ENCODE measurements at regions not wholly inside any gene's neighbourhood (a gene's known extent, or its start where the extent isn't known, plus 50 kb on each side); places are given as distances from the start of the nearest gene placed in this dataset.

GRCh38 chr1:90809996-90810395 lies 92.9 kb upstream of the BARHL2 start:
- BruUV-seq (replicated peaks) = no TSS peak
- no peak overlapping the region for H2AFZ ChIP-seq (ENCODE audit: low read depth, low read length)
- H3K4me1 ChIP-seq (ENCODE audit: control insufficient read depth, extremely low read depth, insufficient read depth, low read length) = no peaks in the 10 kb centered on the region
- intact Hi-C loops (cut with micrococcal nuclease) = no loop called here
- dilution Hi-C loops (cut with MboI; ENCODE audit: extremely low pct_ligation_motif_present, low sequenced_read_pairs) = no loop called here
- TF ChIP-seq GATA2 (IDR thresholded peaks at IDR 0.05; ENCODE audit: insufficient read depth, insufficient read length, low read depth, low read length) = no peak
- no peak for TF ChIP-seq JUN (IDR thresholded peaks at IDR 0.05; ENCODE audit: borderline replicate concordance, insufficient read depth, insufficient read length, low read depth)
- no peak for TF ChIP-seq POLR2A (IDR thresholded peaks at IDR 0.05; ENCODE audit: low read depth, low read length)
- H3K27me3 ChIP-seq (ENCODE audit: control insufficient read depth in 2 of 2, insufficient read depth in 2 of 2, low read length in 2 of 2) = peaks cover 0 to 2% of the 10 kb centered on the region in 2 experiments
- no peak overlapping the region for H3K9ac ChIP-seq (replicated peaks; ENCODE audit: extremely low read depth, insufficient read depth, low read length)
- CTCF ChIA-PET = interaction anchor here (1.6 kb wide), 1 partner anchor 14 kb away, joined by 4 read pairs; no protein-coding TSS in a partner anchor
- H3K9me1 ChIP-seq (replicated peaks; ENCODE audit: control insufficient read depth, extremely low read depth, insufficient read depth, low read length) = no peaks in the 10 kb centered on the region
- H3K36me3 ChIP-seq (ENCODE audit: control insufficient read depth in 2 of 2, extremely low read depth in 1 of 2, insufficient read depth in 2 of 2, low read length in 2 of 2) = no peaks in the 10 kb centered on the region
- H3K9me3 ChIP-seq (replicated peaks; ENCODE audit: control insufficient read depth, insufficient read depth, low read length) = no peaks in the 10 kb centered on the region
- FAIRE-seq (no peak), DNase-seq (ENCODE audit: low read depth, low spot score) (no peak)
- H3K27ac ChIP-seq (ENCODE audit: insufficient read depth, low read depth, low read length) = no peak overlapping the region
- no peak overlapping the region for H3K4me2 ChIP-seq (ENCODE audit: insufficient read depth, low read length)
- POLR2A ChIA-PET = no interaction called here
- no peaks in the 10 kb centered on the region for H3K79me2 ChIP-seq (ENCODE audit: control insufficient read depth, insufficient read depth, low read length)
- H3K4me3 ChIP-seq (replicated peaks in 1 of 3; ENCODE audit: insufficient read depth in 1 of 3, low read depth in 1 of 3, low read length in 3 of 3) = no peak overlapping the region
- no peaks in the 10 kb centered on the region for H4K20me1 ChIP-seq (replicated peaks; ENCODE audit: control insufficient read depth, extremely low read depth, insufficient read depth, low read length)

- ChIA-PET CTCF (interaction anchor here (1.6 kb wide), 1 partner anchor 14 kb away, joined by 4 read pairs; no protein-coding TSS in a partner anchor), POLR2A (no interaction called here)
- Histone ChIP-seq H3K27ac (ENCODE audit: insufficient read depth, low read depth, low read length) (no peak overlapping the region), H3K27me3 (ENCODE audit: control insufficient read depth in 2 of 2, insufficient read depth in 2 of 2, low read length in 2 of 2) (peaks cover 0 to 2% of the 10 kb centered on the region in 2 experiments), H3K9ac (replicated peaks; ENCODE audit: extremely low read depth, insufficient read depth, low read length) (no peak overlapping the region), H3K36me3 (ENCODE audit: control insufficient read depth in 2 of 2, extremely low read depth in 1 of 2, insufficient read depth in 2 of 2, low read length in 2 of 2) (no peaks in the 10 kb centered on the region), H2AFZ (ENCODE audit: low read depth, low read length) (no peak overlapping the region), H3K4me3 (replicated peaks in 1 of 3; ENCODE audit: insufficient read depth in 1 of 3, low read depth in 1 of 3, low read length in 3 of 3) (no peak overlapping the region), H3K4me2 (ENCODE audit: insufficient read depth, low read length) (no peak overlapping the region), H4K20me1 (replicated peaks; ENCODE audit: control insufficient read depth, extremely low read depth, insufficient read depth, low read length) (no peaks in the 10 kb centered on the region), H3K79me2 (ENCODE audit: control insufficient read depth, insufficient read depth, low read length) (no peaks in the 10 kb centered on the region), H3K9me3 (replicated peaks; ENCODE audit: control insufficient read depth, insufficient read depth, low read length) (no peaks in the 10 kb centered on the region), H3K9me1 (replicated peaks; ENCODE audit: control insufficient read depth, extremely low read depth, insufficient read depth, low read length) (no peaks in the 10 kb centered on the region), H3K4me1 (ENCODE audit: control insufficient read depth, extremely low read depth, insufficient read depth, low read length) (no peaks in the 10 kb centered on the region)
- TF ChIP-seq POLR2A (IDR thresholded peaks at IDR 0.05; ENCODE audit: low read depth, low read length) (no peak), FOS (IDR thresholded peaks at IDR 0.05; ENCODE audit: borderline replicate concordance, insufficient read depth, low read length) (no peak), MAX (IDR thresholded peaks at IDR 0.05; ENCODE audit: insufficient read depth, insufficient read length) (no peak), JUN (IDR thresholded peaks at IDR 0.05; ENCODE audit: borderline replicate concordance, insufficient read depth, insufficient read length, low read depth) (no peak), GATA2 (IDR thresholded peaks at IDR 0.05; ENCODE audit: insufficient read depth, insufficient read length, low read depth, low read length) (no peak)
- FAIRE-seq = no peak
- intact Hi-C loops (cut with micrococcal nuclease) = no loop called here
- no TSS peak for BruUV-seq (replicated peaks)
- dilution Hi-C loops (cut with MboI; ENCODE audit: extremely low pct_ligation_motif_present, low sequenced_read_pairs) = no loop called here
- DNase-seq (ENCODE audit: low read depth, low spot score) = no peak
These were observed 92.0 kb upstream of the BARHL2 start for GRCh38 chr1:90809093-90809492.
